MM.1S (cell line): ENCODE measurements at regions not wholly inside any gene's neighbourhood (a gene's known extent, or its start where the extent isn't known, plus 50 kb on each side); places are given as distances from the start of the nearest gene placed in this dataset.

Source experiments
- CTCF ChIP-seq: fragments of 300-600 bp; sonication (generic); IDR thresholded peaks from 2 replicates; pipeline ENCODE4 v1.5.1; 2016; ENCODE audit warnings: antibody characterized with exemption, low read length, mixed read lengths
- EZH2phosphoT487 ChIP-seq: fragments of 300-600 bp; sonication (generic); IDR thresholded peaks from 2 replicates; pipeline ENCODE4 v1.6.1; 2018; ENCODE audit warnings: antibody characterized with exemption, low read length

- no peak for TF ChIP-seq EZH2phosphoT487
- no peak for TF ChIP-seq CTCF
Observed at GRCh38 chr1:82215853-82216175, 415.1 kb downstream of the ADGRL2 start.
